A549 (cell line): ENCODE measurements at regions not wholly inside any gene's neighbourhood (a gene's known extent, or its start where the extent isn't known, plus 50 kb on each side); places are given as distances from the start of the nearest gene placed in this dataset.

Experiments used
- CEBPB ChIP-seq, 2 experiments: fragments of >200 bp in 1 of 2; sonication (Bioruptor Twin) in 1 of 2; formaldehyde crosslinking in 1 of 2; IDR thresholded peaks; 2 replicates each; pipeline ENCODE4 v1.6.1; 2012 to 2016
- CHD2 ChIP-seq: fragments of 150-350 bp; IDR thresholded peaks from 2 replicates; pipeline ENCODE4 v1.6.1; 2014; ENCODE audit warnings: low read length; ENCODE audit not compliant: partially characterized antibody
- ESRRA ChIP-seq: fragments of 150-350 bp; IDR thresholded peaks from 2 replicates; pipeline ENCODE4 v1.6.1; 2014; ENCODE audit warnings: mild to moderate bottlenecking, low read length, borderline replicate concordance
- HOXA7 ChIP-seq: fragments of 250-450 bp; sonication (Bioruptor Pico); IDR thresholded peaks from 2 replicates; pipeline ENCODE4 v1.5.0; 2020; ENCODE audit warnings: mild to moderate bottlenecking, moderate library complexity
- JUNB ChIP-seq: fragments of >200 bp; sonication (Bioruptor Twin); formaldehyde crosslinking; IDR thresholded peaks from 2 replicates; pipeline ENCODE4 v1.6.1; 2016
- MAFK ChIP-seq: fragments of 450-650 bp; IDR thresholded peaks from 2 replicates; pipeline ENCODE4 v1.6.1; 2014; ENCODE audit not compliant: partially characterized antibody
- POLR2A ChIP-seq: IDR thresholded peaks from 2 replicates; pipeline ENCODE4 v1.6.1; 2012; ENCODE audit warnings: mild to moderate bottlenecking, low read length
- RARB ChIP-seq: fragments of 250-450 bp; sonication (Bioruptor Pico); IDR thresholded peaks from 2 replicates; pipeline ENCODE4 v1.8.0; 2021; ENCODE audit warnings: mild to moderate bottlenecking, moderate library complexity
- RCOR1 ChIP-seq: fragments of 150-350 bp; IDR thresholded peaks from 2 replicates; pipeline ENCODE4 v1.6.1; 2014; ENCODE audit warnings: antibody characterized with exemption, low read length, low read depth
- RNF2 ChIP-seq: fragments of 200-600 bp; sonication (generic); IDR thresholded peaks from 2 replicates; pipeline ENCODE4 v1.6.1; 2016; ENCODE audit warnings: low read depth, mild to moderate bottlenecking, antibody characterized with exemption, moderate library complexity, borderline replicate concordance
- SMC3 ChIP-seq: fragments of >200 bp; sonication (Bioruptor Twin); formaldehyde crosslinking; IDR thresholded peaks from 3 replicates; pipeline ENCODE4 v1.6.1; 2018; ENCODE audit warnings: inconsistent platforms
- ZFP36 ChIP-seq: fragments of 450-650 bp; IDR thresholded peaks from 2 replicates; pipeline ENCODE4 v1.6.1; 2014; ENCODE audit warnings: borderline replicate concordance; ENCODE audit not compliant: partially characterized antibody
- TF ChIP-seq, protein P1 (sequence below): fragments of >200 bp; sonication (Bioruptor Twin); formaldehyde crosslinking; IDR thresholded peaks from 3 replicates; pipeline ENCODE4 v1.5.1; 2016
- TF ChIP-seq, protein P2 (sequence below): IDR thresholded peaks from 2 replicates; pipeline ENCODE4 v1.6.1; 2012; ENCODE audit warnings: low read depth, borderline replicate concordance

DNA sequence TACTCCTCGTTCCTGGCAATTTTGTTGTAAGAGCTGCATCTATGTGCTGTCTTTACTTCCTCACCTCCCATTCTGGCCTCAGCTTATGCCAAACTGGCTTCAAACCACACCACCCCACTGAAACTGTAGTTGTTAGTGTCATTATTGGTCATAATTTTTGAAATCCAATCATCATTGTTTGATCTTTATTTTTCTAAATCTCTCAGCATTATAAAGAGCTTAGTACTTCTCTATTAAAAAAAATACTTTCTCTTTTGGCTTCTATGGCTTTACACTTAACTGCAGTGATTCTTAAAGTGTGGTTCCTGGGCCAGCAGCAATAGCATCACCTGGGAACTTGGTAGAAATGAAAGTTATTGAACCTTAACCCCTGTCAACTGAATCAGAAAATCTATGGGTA is 83.5 kb upstream of the GRPR start:
- TF ChIP-seq, protein P1, sequence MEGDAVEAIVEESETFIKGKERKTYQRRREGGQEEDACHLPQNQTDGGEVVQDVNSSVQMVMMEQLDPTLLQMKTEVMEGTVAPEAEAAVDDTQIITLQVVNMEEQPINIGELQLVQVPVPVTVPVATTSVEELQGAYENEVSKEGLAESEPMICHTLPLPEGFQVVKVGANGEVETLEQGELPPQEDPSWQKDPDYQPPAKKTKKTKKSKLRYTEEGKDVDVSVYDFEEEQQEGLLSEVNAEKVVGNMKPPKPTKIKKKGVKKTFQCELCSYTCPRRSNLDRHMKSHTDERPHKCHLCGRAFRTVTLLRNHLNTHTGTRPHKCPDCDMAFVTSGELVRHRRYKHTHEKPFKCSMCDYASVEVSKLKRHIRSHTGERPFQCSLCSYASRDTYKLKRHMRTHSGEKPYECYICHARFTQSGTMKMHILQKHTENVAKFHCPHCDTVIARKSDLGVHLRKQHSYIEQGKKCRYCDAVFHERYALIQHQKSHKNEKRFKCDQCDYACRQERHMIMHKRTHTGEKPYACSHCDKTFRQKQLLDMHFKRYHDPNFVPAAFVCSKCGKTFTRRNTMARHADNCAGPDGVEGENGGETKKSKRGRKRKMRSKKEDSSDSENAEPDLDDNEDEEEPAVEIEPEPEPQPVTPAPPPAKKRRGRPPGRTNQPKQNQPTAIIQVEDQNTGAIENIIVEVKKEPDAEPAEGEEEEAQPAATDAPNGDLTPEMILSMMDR, result no peak
- TF ChIP-seq ZFP36, result no peak
- TF ChIP-seq MAFK, result no peak
- no peak for TF ChIP-seq ESRRA
- no peak for TF ChIP-seq RCOR1
- no peak for TF ChIP-seq CHD2
- no peak for TF ChIP-seq RNF2
- no peak for TF ChIP-seq POLR2A
- TF ChIP-seq, protein P2, sequence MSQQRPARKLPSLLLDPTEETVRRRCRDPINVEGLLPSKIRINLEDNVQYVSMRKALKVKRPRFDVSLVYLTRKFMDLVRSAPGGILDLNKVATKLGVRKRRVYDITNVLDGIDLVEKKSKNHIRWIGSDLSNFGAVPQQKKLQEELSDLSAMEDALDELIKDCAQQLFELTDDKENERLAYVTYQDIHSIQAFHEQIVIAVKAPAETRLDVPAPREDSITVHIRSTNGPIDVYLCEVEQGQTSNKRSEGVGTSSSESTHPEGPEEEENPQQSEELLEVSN, result no peak
- no peak for TF ChIP-seq SMC3
- TF ChIP-seq CEBPB (IDR thresholded peaks at IDR 0.05), result no peak
- no peak for TF ChIP-seq HOXA7 (CRISPR knock-in tag)
- TF ChIP-seq RARB (CRISPR knock-in tag), result no peak
- TF ChIP-seq JUNB, result no peak
